Right lobe of liver (tissue), 4 donors: ENCODE measurements at regions not wholly inside any gene's neighbourhood (a gene's known extent, or its start where the extent isn't known, plus 50 kb on each side); places are given as distances from the start of the nearest gene placed in this dataset.

ENCODE experiments used
- CTCF ChIP-seq, 4 donors: fragments of 200-600 bp in 3 of 4; fragments of 450-650 bp in 1 of 4; IDR thresholded peaks; one replicate each; pipeline versions ENCODE4 v1.5.1 to v1.8.0; 2016 to 2022; ENCODE audit warnings: antibody characterized with exemption in 4 of 4, mild to moderate bottlenecking in 2 of 4
- POLR2A ChIP-seq: fragments of 450-650 bp; IDR thresholded peaks from one replicate; pipeline ENCODE4 v1.6.1; 2017; ENCODE audit warnings: antibody characterized with exemption, mild to moderate bottlenecking
- donor health status: DM: no; HTN: no; CAD: no.
- donor health status: DM: no; HTN: no; CAD: no.
- donor health status: DM: no; HTN: yes; CAD: no.

- TF ChIP-seq CTCF (IDR thresholded peaks at IDR 0.05): no peak
- no peak for TF ChIP-seq POLR2A
Measured at GRCh38 chr11:45583981-45584566, 81.3 kb downstream of the CHST1 start.
